ENCODE measurements at regions not wholly inside any gene's neighbourhood (a gene's known extent, or its start where the extent isn't known, plus 50 kb on each side); places are given as distances from the start of the nearest gene placed in this dataset.

- Mint-ChIP-seq H3K4me1 (ENCODE audit: low read depth) (no peaks in the 10 kb centered on the region), H3K36me3 (no peaks in the 10 kb centered on the region), H3K4me3 (no peak overlapping the region), H3K27me3 (no peaks in the 10 kb centered on the region), H3K9me3 (peaks cover 18% of the 10 kb centered on the region), H3K27ac (no peak overlapping the region)
- DNase-seq: no peak
- CTCF ChIA-PET: no interaction called here
- POLR2A ChIA-PET: no interaction called here
- intact Hi-C loops (cut with micrococcal nuclease): no loop called here
Observed at GRCh38 chr2:4381773-4382172, 678.4 kb downstream of the DCDC2C start.

GRCh38 chr2:4391013-4391412 lies 687.6 kb downstream of the DCDC2C start:
- ChIA-PET CTCF (no interaction called here), POLR2A (no interaction called here)
- intact Hi-C loops (cut with micrococcal nuclease): no loop called here
- peaks cover 48% of the 10 kb centered on the region for H3K9me3 Mint-ChIP-seq
- no peaks in the 10 kb centered on the region for H3K4me1 Mint-ChIP-seq (ENCODE audit: low read depth)
- H3K4me3 Mint-ChIP-seq: no peak overlapping the region
- no peak overlapping the region for H3K27ac Mint-ChIP-seq
- no peaks in the 10 kb centered on the region for H3K36me3 Mint-ChIP-seq
- H3K27me3 Mint-ChIP-seq: no peaks in the 10 kb centered on the region
- DNase-seq: no peak

- peaks cover 8% of the 10 kb centered on the region for H3K9me3 Mint-ChIP-seq
- POLR2A ChIA-PET: no interaction called here
- H3K36me3 Mint-ChIP-seq: no peaks in the 10 kb centered on the region
- H3K27ac Mint-ChIP-seq: no peak overlapping the region
- H3K27me3 Mint-ChIP-seq: no peaks in the 10 kb centered on the region
- H3K4me3 Mint-ChIP-seq: no peak overlapping the region
- DNase-seq: no peak
- no peaks in the 10 kb centered on the region for H3K4me1 Mint-ChIP-seq (ENCODE audit: low read depth)
- intact Hi-C loops (cut with micrococcal nuclease): no loop called here
- CTCF ChIA-PET: no interaction called here
Observed at GRCh38 chr2:4404363-4404762, 701.0 kb downstream of the DCDC2C start.

- no peaks in the 10 kb centered on the region for H3K27me3 Mint-ChIP-seq
- peaks cover 27% of the 10 kb centered on the region for H3K9me3 Mint-ChIP-seq
- ChIA-PET CTCF (no interaction called here), POLR2A (no interaction called here)
- H3K4me1 Mint-ChIP-seq (ENCODE audit: low read depth): no peaks in the 10 kb centered on the region
- no peak overlapping the region for H3K27ac Mint-ChIP-seq
- no peak for DNase-seq
- no peak overlapping the region for H3K4me3 Mint-ChIP-seq
- H3K36me3 Mint-ChIP-seq: no peaks in the 10 kb centered on the region
- intact Hi-C loops (cut with micrococcal nuclease): no loop called here
Observed at GRCh38 chr2:4408321-4408720, 704.9 kb downstream of the DCDC2C start.

GRCh38 chr2:4412637-4413187 lies 709.3 kb downstream of the DCDC2C start:
- peaks cover 28% of the 10 kb centered on the region for H3K9me3 Mint-ChIP-seq
- H3K27me3 Mint-ChIP-seq: no peaks in the 10 kb centered on the region
- ChIA-PET CTCF (no interaction called here), POLR2A (no interaction called here)
- H3K4me3 Mint-ChIP-seq: no peak overlapping the region
- no peaks in the 10 kb centered on the region for H3K36me3 Mint-ChIP-seq
- no peak for DNase-seq
- intact Hi-C loops (cut with micrococcal nuclease): no loop called here
- H3K4me1 Mint-ChIP-seq (ENCODE audit: low read depth): no peaks in the 10 kb centered on the region
- no peak overlapping the region for H3K27ac Mint-ChIP-seq

- Mint-ChIP-seq H3K27ac (no peak overlapping the region), H3K27me3 (no peaks in the 10 kb centered on the region), H3K36me3 (no peaks in the 10 kb centered on the region), H3K4me1 (ENCODE audit: low read depth) (no peaks in the 10 kb centered on the region), H3K9me3 (peaks cover 31% of the 10 kb centered on the region), H3K4me3 (no peak overlapping the region)
- ChIA-PET CTCF (no interaction called here), POLR2A (no interaction called here)
- intact Hi-C loops (cut with micrococcal nuclease): no loop called here
- no peak for DNase-seq
Observed at GRCh38 chr2:4415171-4415570, 711.8 kb downstream of the DCDC2C start.

- intact Hi-C loops (cut with micrococcal nuclease): no loop called here
- no peak for DNase-seq
- H3K4me3 Mint-ChIP-seq: no peak overlapping the region
- ChIA-PET CTCF (no interaction called here), POLR2A (no interaction called here)
- no peak overlapping the region for H3K27ac Mint-ChIP-seq
- no peaks in the 10 kb centered on the region for H3K4me1 Mint-ChIP-seq (ENCODE audit: low read depth)
- no peaks in the 10 kb centered on the region for H3K36me3 Mint-ChIP-seq
- H3K9me3 Mint-ChIP-seq: peaks cover 30% of the 10 kb centered on the region
- H3K27me3 Mint-ChIP-seq: no peaks in the 10 kb centered on the region
Observed at GRCh38 chr2:4415810-4416413, 712.5 kb downstream of the DCDC2C start.

GRCh38 chr2:4416431-4416830 lies 713.1 kb downstream of the DCDC2C start:
- Mint-ChIP-seq H3K36me3 (no peaks in the 10 kb centered on the region), H3K27ac (no peak overlapping the region), H3K4me1 (ENCODE audit: low read depth) (no peaks in the 10 kb centered on the region), H3K9me3 (peaks cover 29% of the 10 kb centered on the region), H3K4me3 (no peak overlapping the region), H3K27me3 (no peaks in the 10 kb centered on the region)
- CTCF ChIA-PET: no interaction called here
- POLR2A ChIA-PET: no interaction called here
- intact Hi-C loops (cut with micrococcal nuclease): no loop called here
- no peak for DNase-seq

- H3K27me3 Mint-ChIP-seq: no peaks in the 10 kb centered on the region
- no peak for DNase-seq
- intact Hi-C loops (cut with micrococcal nuclease): no loop called here
- H3K4me1 Mint-ChIP-seq (ENCODE audit: low read depth): no peaks in the 10 kb centered on the region
- no peak overlapping the region for H3K27ac Mint-ChIP-seq
- POLR2A ChIA-PET: no interaction called here
- H3K9me3 Mint-ChIP-seq: peaks cover 18% of the 10 kb centered on the region
- CTCF ChIA-PET: no interaction called here
- H3K36me3 Mint-ChIP-seq: no peaks in the 10 kb centered on the region
- H3K4me3 Mint-ChIP-seq: no peak overlapping the region
Observed at GRCh38 chr2:4417771-4418170, 714.4 kb downstream of the DCDC2C start.

GRCh38 chr2:4420032-4420431 lies 716.7 kb downstream of the DCDC2C start:
- intact Hi-C loops (cut with micrococcal nuclease): no loop called here
- Mint-ChIP-seq H3K36me3 (no peaks in the 10 kb centered on the region), H3K4me3 (no peak overlapping the region), H3K27ac (no peak overlapping the region), H3K9me3 (peaks cover 13% of the 10 kb centered on the region), H3K4me1 (ENCODE audit: low read depth) (no peaks in the 10 kb centered on the region), H3K27me3 (no peaks in the 10 kb centered on the region)
- no peak for DNase-seq
- ChIA-PET POLR2A (no interaction called here), CTCF (no interaction called here)

GRCh38 chr2:4424153-4424552 lies 720.8 kb downstream of the DCDC2C start:
- H3K4me3 Mint-ChIP-seq: no peak overlapping the region
- H3K36me3 Mint-ChIP-seq: no peaks in the 10 kb centered on the region
- ChIA-PET CTCF (no interaction called here), POLR2A (no interaction called here)
- no peaks in the 10 kb centered on the region for H3K27me3 Mint-ChIP-seq
- peaks cover 11% of the 10 kb centered on the region for H3K9me3 Mint-ChIP-seq
- no peak overlapping the region for H3K27ac Mint-ChIP-seq
- no peaks in the 10 kb centered on the region for H3K4me1 Mint-ChIP-seq (ENCODE audit: low read depth)
- no peak for DNase-seq
- intact Hi-C loops (cut with micrococcal nuclease): no loop called here

- H3K27me3 Mint-ChIP-seq: no peaks in the 10 kb centered on the region
- no peaks in the 10 kb centered on the region for H3K4me1 Mint-ChIP-seq (ENCODE audit: low read depth)
- no peak for DNase-seq
- no peak overlapping the region for H3K4me3 Mint-ChIP-seq
- ChIA-PET POLR2A (no interaction called here), CTCF (no interaction called here)
- intact Hi-C loops (cut with micrococcal nuclease): no loop called here
- H3K27ac Mint-ChIP-seq: no peak overlapping the region
- H3K36me3 Mint-ChIP-seq: no peaks in the 10 kb centered on the region
- H3K9me3 Mint-ChIP-seq: peaks cover 11% of the 10 kb centered on the region
Observed at GRCh38 chr2:4427083-4427482, 723.7 kb downstream of the DCDC2C start.

GRCh38 chr2:4445821-4446220 lies 742.4 kb downstream of the DCDC2C start:
- intact Hi-C loops (cut with micrococcal nuclease): no loop called here
- H3K4me3 Mint-ChIP-seq: no peak overlapping the region
- no peak for DNase-seq
- no peak overlapping the region for H3K27ac Mint-ChIP-seq
- H3K9me3 Mint-ChIP-seq: peaks cover 15% of the 10 kb centered on the region
- H3K36me3 Mint-ChIP-seq: no peaks in the 10 kb centered on the region
- POLR2A ChIA-PET: no interaction called here
- CTCF ChIA-PET: no interaction called here
- no peaks in the 10 kb centered on the region for H3K4me1 Mint-ChIP-seq (ENCODE audit: low read depth)
- no peaks in the 10 kb centered on the region for H3K27me3 Mint-ChIP-seq

GRCh38 chr2:4454907-4455306 lies 751.5 kb downstream of the DCDC2C start:
- Mint-ChIP-seq H3K4me1 (ENCODE audit: low read depth) (no peaks in the 10 kb centered on the region), H3K36me3 (no peaks in the 10 kb centered on the region), H3K9me3 (peaks cover 11% of the 10 kb centered on the region), H3K27ac (no peak overlapping the region), H3K4me3 (no peak overlapping the region), H3K27me3 (no peaks in the 10 kb centered on the region)
- POLR2A ChIA-PET: no interaction called here
- CTCF ChIA-PET: no interaction called here
- no peak for DNase-seq
- intact Hi-C loops (cut with micrococcal nuclease): no loop called here

Measured in activated CD4-positive, alpha-beta memory T cell treated with anti-CD3 and anti-CD28 coated beads for 36 hours (primary cell).